ENCODE measurements at regions not wholly inside any gene's neighbourhood (a gene's known extent, or its start where the extent isn't known, plus 50 kb on each side); places are given as distances from the start of the nearest gene placed in this dataset.

GRCh38 chr6:91164105-91164504, 577.2 kb upstream of the MAP3K7 start:
- no peaks in the 10 kb centered on the region for H3K4me1 ChIP-seq
- intact Hi-C loops (cut with DNase I), result no loop called here
- H3K27me3 ChIP-seq (ENCODE audit: low read depth), result no peaks in the 10 kb centered on the region
- no peak for TF ChIP-seq CTCF (IDR thresholded peaks at IDR 0.05)
- H3K9me3 ChIP-seq, result no peaks in the 10 kb centered on the region
- no peaks in the 10 kb centered on the region for H3K36me3 ChIP-seq
- H3K27ac ChIP-seq, result no peak overlapping the region
- ATAC-seq (no peak), DNase-seq (no peak)
- H3K4me3 ChIP-seq, result no peak overlapping the region

DNA sequence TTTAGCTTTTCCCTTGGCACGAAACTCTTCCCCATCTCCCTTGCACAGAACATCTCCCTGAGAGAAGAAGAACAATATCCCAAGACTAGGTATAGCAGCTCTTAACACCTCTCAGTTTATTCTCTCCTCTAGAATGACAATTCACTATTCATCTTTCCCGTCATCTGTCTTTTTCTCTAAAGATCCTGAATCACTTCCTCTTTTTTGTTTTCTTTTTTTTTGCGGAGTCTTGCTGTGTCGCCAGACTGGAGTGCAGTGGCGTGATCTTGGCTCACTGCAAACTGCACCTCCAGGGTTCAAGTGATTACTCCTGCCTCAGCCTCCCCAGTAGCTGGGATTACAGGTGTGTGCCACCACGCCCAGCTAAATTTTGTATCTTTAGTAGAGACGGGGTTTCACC, 574.4 kb upstream of the MAP3K7 start:
- no peak overlapping the region for H3K4me3 ChIP-seq
- DNase-seq (no peak), ATAC-seq (no peak)
- H3K4me1 ChIP-seq, result no peaks in the 10 kb centered on the region
- TF ChIP-seq CTCF (IDR thresholded peaks at IDR 0.05), result no peak
- intact Hi-C loops (cut with DNase I), result no loop called here
- no peaks in the 10 kb centered on the region for H3K9me3 ChIP-seq
- H3K27ac ChIP-seq, result no peak overlapping the region
- H3K36me3 ChIP-seq, result no peaks in the 10 kb centered on the region
- no peaks in the 10 kb centered on the region for H3K27me3 ChIP-seq (ENCODE audit: low read depth)

GRCh38 chr6:91155129-91155785, 568.4 kb upstream of the MAP3K7 start:
- H3K9me3 ChIP-seq, result no peaks in the 10 kb centered on the region
- ATAC-seq, result peak in 1 of 2 donors; percentile 21
- no peak for DNase-seq
- H3K27me3 ChIP-seq (ENCODE audit: low read depth), result no peaks in the 10 kb centered on the region
- H3K36me3 ChIP-seq, result no peaks in the 10 kb centered on the region
- TF ChIP-seq CTCF (IDR thresholded peaks at IDR 0.05), result no peak
- intact Hi-C loops (cut with DNase I), result no loop called here
- H3K27ac ChIP-seq, result no peak overlapping the region
- no peak overlapping the region for H3K4me3 ChIP-seq
- no peaks in the 10 kb centered on the region for H3K4me1 ChIP-seq

GRCh38 chr6:91152824-91153223, 566.0 kb upstream of the MAP3K7 start:
- no peak for TF ChIP-seq CTCF (IDR thresholded peaks at IDR 0.05)
- Histone ChIP-seq H3K36me3 (no peaks in the 10 kb centered on the region), H3K4me3 (no peak overlapping the region), H3K27me3 (ENCODE audit: low read depth) (no peaks in the 10 kb centered on the region), H3K27ac (no peak overlapping the region), H3K9me3 (no peaks in the 10 kb centered on the region), H3K4me1 (no peaks in the 10 kb centered on the region)
- ATAC-seq (no peak), DNase-seq (no peak)
- intact Hi-C loops (cut with DNase I), result no loop called here

DNA sequence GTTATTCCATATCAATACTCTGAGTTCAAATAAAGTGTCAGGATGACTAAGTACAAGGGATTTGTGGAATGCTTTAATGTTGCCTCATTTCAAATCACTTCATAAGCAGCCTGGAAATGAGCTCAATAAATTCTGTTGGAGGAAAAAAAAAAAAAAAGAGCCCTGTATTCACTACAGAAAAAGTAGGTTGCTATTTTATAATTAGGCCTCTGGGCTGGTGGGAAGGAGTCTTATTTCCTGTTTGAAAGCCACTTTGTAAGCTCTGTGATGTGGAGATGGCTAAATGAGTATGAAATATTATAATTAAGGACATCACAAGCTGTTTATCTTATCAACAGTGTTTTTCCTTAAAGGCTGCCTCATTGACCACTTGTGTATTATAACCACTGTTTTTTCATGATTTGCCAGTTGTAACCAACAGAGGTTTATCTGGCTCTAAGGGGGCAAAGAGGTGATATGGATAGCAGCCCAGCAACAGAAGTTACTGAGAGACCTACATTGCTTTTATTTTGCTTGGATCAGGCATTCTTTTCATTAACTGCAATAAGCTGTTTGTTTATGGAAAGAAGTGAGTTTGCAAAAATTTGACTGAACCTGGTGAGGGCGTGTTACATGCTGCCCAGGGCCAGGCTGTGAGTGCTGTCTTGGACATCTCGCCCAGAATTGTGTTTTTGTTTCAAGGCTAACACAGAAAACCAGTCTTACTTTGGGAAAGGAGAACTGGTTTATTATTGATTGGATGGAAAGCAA, 563.3 kb upstream of the MAP3K7 start:
- no peaks in the 10 kb centered on the region for H3K9me3 ChIP-seq
- H3K36me3 ChIP-seq, result no peaks in the 10 kb centered on the region
- H3K4me1 ChIP-seq, result no peaks in the 10 kb centered on the region
- TF ChIP-seq CTCF (IDR thresholded peaks at IDR 0.05), result no peak
- ATAC-seq (no peak), DNase-seq (no peak)
- H3K4me3 ChIP-seq, result no peak overlapping the region
- H3K27ac ChIP-seq, result no peak overlapping the region
- H3K27me3 ChIP-seq (ENCODE audit: low read depth), result no peaks in the 10 kb centered on the region
- intact Hi-C loops (cut with DNase I), result no loop called here

All from lower lobe of right lung (tissue), 2 donors.